Epidermal melanocyte (primary cell): ENCODE measurements at regions not wholly inside any gene's neighbourhood (a gene's known extent, or its start where the extent isn't known, plus 50 kb on each side); places are given as distances from the start of the nearest gene placed in this dataset.

ENCODE experiments used
- DNase-seq: peaks from one replicate; pipeline ENCODE4 v3.0.0; 2011; ENCODE audit warnings: low spot score; ENCODE audit not compliant: insufficient read length

DNA sequence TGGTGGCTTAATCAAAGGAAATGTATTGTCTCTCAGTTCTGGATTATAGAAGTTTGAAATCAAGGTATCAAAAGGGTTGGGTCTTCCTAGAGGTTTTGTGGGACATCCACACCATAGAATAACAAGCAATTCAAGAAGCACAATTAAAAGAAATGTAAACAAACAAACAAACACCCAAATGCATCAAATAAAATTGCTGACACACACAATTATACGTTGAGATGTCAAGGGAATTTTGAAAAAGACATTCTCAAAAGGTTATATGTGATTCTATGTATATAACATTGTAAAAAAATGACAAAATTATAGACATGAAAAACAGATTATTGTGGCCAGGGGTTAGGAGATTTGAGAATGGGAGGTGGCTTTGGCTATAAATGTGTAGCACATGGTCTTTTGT lies 250.7 kb upstream of the AGA start:
- no peak for DNase-seq

DNA sequence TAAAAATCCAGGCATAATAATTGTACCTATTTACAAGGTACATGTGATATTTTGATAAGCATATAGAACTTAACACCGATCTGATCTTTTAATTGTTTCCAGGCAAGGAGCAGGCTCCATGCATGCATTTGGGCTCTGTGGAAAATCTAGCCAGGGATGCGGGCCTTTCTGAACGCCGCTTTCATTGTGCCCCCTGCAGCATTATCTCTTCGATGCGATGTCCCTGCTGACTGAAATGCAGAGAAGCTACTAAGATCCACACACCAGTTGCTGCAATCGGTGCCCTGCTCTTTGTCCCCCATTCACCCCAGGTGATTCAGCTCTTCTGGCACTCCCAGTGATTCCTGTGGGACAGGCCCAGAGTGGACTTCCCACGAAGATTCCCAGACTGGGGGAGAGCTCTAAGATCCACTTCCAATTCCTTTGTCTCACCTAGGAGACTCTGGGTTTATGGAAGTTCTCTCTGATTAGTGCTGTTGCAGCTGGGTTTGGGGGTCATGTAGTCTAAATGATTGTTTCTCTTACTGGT lies 254.3 kb upstream of the AGA start:
- DNase-seq: no peak

DNA sequence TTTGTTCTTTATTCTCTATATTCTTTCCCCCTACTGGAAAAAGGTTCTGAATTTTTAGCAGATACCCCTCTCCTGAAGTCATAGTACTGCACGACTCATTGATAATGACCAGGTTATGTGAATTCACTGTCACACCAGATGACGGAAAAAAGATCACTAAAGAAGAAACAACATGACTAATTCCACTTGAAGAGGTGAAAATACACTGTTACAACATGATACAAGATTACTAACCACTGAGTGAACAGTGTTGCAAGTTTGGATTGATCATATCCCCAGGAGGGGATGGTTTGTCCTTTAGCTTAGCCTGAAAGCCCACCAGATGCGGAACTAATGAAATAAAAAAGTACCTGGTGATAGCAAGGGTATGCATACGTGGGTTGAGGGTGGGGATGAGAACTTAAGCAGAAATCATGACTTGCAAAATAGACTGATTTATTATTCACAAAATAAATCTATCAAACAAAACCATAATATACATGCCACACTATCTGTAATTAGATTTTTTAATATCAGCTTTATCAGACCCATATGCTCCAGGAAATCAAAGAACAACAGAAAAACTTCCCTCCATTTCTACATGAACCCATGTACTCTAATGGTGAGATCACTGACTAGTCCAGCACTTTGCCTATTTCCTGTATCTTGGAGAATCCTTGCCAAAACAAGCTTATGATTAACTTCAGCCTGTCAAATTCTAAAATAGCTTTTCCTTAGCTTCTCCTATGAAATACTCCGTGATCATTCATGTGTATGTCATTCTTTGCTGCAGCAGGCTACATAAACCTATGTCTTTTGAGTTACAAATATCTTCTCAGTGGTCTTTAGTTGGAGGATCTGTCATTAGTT lies 257.4 kb upstream of the AGA start:
- DNase-seq: no peak

DNA sequence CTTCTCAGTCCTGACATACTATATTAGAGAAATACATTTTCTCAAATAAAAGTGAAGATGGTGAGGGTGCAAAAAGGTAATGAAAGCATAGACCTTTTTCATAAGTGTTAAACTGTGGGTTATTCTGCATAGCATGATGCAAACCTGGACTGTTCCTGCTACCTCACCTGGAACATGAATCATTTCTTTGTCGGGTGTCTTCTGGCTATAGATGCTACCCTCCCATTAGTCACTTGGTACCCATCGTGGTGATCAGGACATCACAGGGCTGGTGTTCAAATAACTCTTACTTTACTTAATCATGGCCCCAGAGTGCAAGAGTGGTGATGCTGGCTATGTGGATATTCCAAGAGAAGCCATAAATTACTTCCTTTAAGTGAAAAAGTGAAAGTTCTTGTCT lies 264.7 kb upstream of the AGA start:
- DNase-seq: no peak

DNA sequence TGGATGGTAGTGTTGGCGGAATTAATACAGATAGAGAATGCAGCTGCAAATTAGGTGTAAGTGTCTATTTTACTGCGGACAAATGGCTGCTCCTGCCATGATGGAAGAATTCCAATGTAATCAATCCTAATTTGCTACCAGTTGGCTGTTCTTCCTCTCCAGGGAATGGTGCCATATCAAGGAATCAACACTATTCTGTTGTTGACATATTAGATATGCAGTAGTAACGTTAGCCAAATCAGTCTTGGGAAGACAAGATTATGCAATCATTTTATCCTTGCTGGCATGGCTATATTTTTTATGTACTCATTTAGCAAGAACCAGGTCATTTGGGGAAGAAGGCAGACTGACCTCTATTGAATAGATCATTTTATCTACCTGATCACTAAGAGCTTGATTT lies 271.2 kb upstream of the AGA start:
- DNase-seq: no peak

DNA sequence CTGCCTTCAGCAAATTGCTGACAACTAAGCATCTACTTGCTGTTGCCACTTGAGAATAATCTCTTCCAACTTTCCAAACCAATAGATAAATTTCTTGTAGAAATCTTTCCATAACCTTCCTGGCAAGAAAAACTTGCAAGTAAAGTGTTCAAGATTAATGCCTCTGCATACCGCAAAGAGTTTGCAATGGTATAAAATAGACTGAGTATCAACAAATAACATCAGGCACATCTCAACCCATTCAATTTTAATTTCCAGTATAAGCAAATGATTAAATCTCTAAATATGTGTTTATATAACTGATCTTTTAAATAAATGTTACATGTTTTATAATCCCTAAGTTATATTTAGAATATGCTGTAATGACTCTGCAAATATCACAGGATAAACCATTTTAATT lies 275.2 kb upstream of the AGA start:
- no peak for DNase-seq

DNA sequence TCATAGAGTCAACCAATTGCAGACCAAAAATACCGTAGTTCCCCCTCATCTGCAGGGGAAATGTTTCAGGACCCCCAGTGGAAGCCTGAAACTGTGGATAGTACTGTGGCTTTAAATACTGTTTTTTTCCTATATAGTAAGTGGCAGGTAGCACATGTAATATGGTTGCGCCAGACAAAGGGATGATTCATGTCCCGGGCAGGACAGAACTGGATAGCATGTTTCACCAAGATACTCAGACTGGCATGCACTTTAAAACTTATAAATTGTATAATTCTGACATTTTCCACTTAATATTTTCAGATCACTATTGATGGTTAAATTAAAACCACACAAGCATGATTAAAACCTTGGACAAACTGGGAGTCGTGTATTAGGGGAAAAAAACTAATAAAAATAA lies 276.3 kb upstream of the AGA start:
- no peak for DNase-seq

DNA sequence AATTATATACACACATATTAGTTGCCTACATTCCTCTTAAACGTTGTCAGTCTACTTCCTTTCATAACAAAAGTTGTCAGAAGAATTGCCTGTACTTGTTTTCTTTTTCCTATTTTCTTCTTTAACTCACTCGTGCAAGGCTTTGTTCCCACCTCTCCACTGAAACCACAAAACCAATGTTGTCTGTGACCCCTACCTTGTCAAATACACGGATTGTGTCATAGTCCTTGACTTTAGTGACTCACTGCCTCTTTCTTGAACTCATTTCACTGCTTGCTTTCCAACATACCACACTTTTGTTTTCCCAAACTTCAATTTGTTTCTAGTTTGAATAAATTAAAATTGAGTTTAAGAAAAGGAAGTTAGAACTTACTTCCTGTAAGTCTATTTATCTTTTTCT lies 283.9 kb upstream of the AGA start:
- no peak for DNase-seq

DNA sequence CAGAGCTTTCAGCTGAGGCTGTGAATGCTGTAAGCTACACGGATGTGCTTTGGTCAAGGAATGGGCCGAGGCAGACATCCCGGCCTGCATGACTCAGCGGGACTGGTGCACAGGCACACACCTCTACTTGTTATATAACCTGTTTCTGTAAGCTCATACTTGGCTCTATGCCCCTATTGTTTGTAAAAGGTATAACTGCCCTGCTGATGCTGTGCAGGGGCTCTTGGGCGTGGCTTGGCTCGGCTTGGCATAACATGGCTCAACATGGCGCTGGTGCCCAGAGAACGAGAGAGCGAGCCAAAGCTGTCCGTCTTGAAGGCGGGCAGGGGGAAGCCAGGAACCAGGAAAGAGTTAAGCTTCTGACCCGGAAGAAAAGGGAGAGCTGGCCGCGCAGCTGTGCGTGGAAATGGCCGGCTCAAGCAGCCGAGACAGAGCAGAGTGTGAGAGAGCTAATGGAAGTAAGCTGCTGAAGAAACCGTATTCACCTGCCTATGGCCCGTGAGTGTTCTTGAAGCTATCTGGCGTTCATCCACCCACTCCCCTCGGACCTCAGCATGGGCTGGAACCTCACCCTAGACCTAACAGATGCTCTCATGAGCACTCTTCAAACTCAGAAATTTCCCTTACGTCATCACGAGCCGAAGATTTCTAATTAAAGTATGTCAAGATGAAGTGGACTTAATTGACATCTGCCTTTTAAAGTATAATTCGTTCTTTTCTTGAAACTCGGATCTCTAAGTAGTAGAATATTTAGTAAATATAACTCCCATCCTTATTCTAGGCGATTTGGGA lies 286.3 kb upstream of the AGA start:
- DNase-seq: no peak

DNA sequence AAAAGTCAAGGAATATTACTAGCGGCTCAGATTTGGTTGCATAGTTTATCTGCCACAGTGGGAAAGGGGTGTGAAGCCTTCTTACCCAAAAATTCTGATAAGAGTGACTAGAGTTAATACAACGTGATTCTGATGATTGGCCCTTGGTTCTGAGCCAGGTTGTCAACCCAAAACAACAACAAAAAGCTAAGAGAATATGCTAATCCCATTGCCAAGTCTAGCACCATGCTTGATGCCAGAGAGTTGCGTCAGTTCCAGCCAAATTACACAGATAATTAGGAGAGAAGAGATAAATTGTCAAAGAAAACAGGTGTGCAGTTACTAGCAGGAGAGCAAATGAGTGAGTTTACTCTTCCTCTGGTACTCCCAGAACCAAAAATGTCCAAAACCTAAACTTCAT lies 287.4 kb upstream of the AGA start:
- DNase-seq: no peak

DNA sequence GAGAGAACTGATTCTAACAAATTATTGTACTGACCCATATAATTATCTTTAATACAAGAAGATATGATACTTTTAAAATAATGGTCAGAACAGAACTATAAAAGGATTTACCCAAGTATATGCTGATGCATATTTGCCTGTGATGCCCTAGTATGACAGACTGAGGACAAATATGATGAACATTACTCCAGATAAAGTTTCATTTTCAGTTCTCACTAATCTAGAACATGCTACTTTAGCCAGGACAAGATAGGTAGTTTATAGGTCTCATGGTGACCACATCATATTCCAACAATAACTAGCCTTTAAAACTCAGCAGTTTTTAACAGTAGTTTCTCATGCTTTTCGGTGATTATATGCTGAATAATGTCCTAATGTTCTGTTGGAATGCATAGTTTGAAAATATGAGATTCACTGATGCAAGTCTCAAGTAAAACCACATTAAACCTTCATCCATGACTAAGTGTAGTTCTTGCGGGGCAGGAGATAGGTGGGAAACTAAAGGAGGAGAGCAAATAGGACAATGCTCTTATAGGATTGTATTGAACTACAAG lies 295.2 kb upstream of the AGA start:
- DNase-seq: no peak

DNA sequence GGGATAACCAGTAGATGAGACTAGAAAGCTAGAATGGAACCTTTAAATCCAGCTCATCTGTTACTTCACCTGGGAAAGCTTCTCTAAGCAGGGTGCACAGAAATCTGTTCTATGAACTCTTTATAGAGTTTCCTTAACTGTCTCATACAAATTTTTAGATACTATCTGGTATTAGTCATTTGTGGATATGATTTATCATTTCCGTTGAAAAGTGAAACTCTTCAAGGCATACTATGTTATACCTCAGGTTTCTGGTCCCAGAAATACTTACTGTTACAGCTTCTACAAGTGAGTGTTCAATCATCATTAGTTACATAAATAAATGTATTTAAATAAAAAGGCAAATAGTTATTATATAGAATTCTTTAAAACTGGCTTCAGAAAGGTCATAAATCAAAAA lies 298.3 kb upstream of the AGA start:
- DNase-seq: no peak

DNA sequence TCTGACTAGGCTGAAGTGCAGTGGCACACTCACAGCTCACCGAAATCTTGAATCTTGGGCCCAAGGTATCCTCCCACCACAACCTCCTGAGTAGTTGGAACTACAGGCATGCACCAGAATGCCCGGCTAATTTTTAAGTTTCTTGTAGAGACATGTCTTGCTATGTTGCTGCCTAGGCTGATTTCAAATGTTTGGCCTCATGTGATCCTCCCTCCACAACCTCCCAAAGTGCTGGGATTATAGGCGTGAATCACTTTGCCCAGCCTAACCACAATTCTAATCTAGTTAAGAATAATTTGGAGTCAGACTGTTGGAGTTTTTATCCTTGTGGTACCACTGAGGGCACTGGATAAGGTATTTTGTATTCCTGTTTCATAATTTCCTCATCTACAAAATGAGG lies 317.5 kb upstream of the AGA start:
- no peak for DNase-seq

DNA sequence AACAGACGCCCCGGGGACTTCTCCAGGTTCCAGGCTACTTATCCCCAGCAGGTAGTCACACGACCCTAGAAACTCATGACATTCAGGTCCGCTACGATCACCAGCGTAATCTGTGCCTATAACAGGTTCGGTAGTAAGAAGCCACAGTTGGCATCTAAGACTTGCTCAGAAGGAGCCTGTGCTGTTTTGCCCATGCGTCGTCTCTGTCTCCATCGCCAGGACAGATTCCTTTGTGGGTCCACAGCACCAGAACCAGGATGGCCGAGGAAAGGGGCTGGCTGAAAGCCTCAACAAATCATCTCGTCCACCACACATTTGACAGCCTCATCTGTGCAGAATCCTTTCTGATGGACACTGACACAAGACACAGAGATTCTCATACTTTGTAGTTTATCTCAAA lies 319.5 kb upstream of the AGA start:
- DNase-seq: no peak

DNA sequence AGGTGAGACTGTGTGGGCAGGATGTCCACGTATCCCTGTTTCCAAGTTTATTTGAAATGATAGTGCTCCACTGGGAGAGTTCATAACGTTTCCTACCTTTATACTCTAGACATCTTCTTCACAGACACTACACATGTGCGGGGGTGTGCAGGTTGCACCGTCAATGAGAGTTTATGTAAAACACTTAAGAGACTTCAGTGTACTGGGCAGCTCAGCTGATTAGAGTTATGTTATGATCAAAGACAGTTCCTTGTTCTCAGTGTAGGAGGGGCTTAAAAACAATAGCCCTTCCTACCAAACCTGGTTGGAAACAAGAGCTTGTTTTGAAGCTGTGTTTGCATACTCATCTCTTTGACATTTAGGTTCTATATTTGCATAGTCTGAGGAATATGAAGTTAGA lies 326.9 kb upstream of the AGA start:
- DNase-seq: no peak

DNA sequence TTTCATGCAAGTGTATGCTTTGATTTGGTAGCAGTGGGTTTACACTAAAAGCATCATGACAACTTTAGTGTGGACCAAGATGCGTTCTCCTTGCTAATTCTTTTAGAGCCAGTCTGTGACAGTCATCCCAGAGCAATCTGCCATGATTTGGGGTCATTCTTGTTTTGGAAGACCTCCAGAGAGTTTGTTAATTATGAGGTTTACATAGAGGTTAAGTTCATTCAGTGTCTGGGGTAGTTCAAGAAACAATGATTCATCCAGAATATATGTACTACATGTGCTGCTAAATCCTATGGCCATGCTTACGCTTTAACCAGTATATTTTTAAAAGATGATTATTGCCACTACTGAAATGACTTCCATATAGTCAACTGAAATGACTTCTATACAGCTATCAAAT lies 328.5 kb upstream of the AGA start:
- DNase-seq: no peak

DNA sequence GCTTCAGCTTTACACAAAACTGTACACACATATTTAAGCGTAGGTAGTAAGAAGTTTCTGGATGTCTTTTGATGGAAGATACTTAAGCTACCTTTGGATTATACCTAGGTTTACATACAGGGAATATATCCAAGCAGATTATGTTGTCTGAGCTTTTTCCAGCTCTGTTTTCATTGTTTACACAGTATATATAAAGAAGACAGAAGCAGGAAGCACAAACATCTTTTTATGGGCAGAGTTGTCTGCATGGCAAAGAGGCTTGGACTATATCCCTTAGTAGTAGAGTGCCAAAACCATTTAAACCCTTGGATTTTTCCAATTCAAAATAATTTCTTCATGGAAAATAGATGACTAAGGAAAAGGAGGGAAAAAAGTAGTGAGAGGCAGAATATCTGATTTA lies 329.4 kb upstream of the AGA start:
- DNase-seq: no peak

DNA sequence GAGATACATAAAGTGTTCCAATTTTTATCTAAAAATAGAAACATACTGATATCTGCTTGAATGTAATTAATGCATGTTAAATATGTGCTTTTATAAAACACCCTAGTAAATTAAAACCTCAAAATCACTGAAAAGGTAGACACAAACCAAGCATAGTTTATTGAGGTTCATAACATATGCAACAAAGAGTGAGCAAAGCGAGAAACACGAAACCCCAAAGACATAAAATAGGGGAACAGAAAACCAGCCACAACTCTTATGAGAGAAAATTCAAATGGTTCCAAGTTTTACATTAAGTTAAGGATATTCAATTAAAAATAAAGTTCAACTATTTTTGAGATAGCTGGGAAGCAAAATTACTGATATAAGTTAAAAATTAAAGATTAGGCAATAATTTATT lies 336.4 kb upstream of the AGA start:
- DNase-seq: no peak

DNA sequence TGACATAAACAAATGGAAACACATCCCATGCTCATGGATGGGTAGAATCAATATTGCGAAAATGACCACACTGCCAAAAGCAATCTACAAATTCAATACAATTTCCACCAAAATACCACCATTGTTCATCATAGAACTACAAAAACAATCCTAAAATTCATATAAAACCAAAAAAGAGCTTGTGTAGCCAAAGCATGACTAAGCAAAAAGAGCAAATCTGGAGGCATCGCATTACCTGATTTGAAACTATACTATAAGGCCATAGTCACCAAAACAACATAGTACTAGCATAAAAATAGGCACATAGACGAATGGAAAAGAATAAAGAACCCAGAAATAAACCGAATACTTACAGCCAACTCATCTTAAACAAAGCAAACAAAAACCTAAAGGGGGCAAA lies 342.8 kb upstream of the AGA start:
- DNase-seq: no peak

DNA sequence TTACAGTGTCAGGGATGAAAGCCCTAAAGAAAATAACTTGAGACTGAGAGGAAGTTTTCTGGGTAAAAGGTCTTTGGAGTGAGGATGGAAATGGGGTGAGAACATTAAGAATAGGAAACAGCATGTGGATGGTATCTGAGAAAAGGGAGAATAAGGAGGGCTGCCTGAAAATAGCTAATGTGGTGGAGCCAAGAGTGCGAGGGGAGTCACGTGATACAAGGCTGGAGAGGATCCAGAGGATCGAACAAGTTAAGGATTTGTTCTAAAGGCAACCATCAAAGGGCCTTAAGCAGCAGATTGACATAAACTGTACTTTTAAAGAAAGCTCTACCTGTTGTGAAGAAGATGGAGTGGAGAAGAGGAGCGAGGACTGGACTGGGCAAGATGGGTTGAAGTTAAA lies 347.4 kb upstream of the AGA start:
- DNase-seq: no peak

DNA sequence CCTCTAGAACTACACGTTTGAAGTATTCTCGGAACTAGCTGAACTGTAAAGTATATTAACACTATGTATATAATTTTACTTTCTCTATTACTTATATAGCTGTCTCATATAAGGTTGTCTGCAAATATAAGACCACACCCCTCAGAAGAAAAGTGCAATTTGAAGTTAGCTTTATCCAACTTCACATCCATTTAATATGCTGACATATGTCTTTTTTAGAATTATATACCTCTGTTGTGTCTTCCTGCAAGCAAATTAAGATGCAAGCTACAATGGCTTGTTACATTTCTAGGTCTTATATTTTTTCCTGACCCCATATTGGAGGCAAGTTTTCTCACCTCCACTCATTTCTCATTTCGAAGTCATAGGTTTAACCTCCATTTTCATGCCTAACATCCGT lies 349.0 kb upstream of the AGA start:
- DNase-seq: no peak

DNA sequence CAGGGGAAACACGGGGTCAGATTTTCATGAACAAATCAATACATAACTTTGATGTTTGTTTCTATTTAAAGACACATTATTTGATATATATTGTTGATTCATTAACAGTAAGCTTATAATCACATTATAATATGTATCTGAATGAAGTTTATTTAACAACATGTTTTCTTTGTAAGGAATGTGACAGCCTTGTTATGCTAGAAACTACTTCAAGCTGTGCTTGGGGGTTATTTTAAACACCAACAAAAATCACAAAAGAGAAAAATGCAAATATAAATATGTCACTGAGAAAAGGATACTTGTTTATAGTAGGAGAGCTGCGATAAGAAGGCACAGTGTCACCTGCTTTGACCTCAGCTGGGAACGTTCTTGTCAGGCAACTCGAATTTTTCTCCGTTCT lies 354.6 kb upstream of the AGA start:
- no peak for DNase-seq
